A549 (cell line): ENCODE measurements at regions not wholly inside any gene's neighbourhood (a gene's known extent, or its start where the extent isn't known, plus 50 kb on each side); places are given as distances from the start of the nearest gene placed in this dataset.

Experiments used
- CTCF ChIP-seq: fragments of >200 bp; sonication (Bioruptor Twin); formaldehyde crosslinking; IDR thresholded peaks from 3 replicates; pipeline ENCODE4 v1.5.1; 2016
- KDM5A ChIP-seq: fragments of 200-600 bp; sonication (generic); IDR thresholded peaks from 2 replicates; pipeline ENCODE4 v1.6.1; 2016; ENCODE audit warnings: antibody characterized with exemption, mild to moderate bottlenecking
- MAZ ChIP-seq: fragments of 150-350 bp; IDR thresholded peaks from 2 replicates; pipeline ENCODE4 v1.6.1; 2014; ENCODE audit warnings: antibody characterized with exemption, low read depth, low read length, borderline replicate concordance
- PHF8 ChIP-seq: fragments of 200-600 bp; sonication (generic); IDR thresholded peaks from 2 replicates; pipeline ENCODE4 v1.6.1; 2016; ENCODE audit warnings: low read depth, mild to moderate bottlenecking, antibody characterized with exemption, moderate library complexity, borderline replicate concordance
- POLR2A ChIP-seq: IDR thresholded peaks from 2 replicates; pipeline ENCODE4 v1.6.1; 2012; ENCODE audit warnings: mild to moderate bottlenecking, low read length
- RAD21 ChIP-seq, 2 experiments: fragments of >200 bp in 1 of 2; sonication (Bioruptor Twin) in 1 of 2; formaldehyde crosslinking in 1 of 2; IDR thresholded peaks in 1 of 2; conservative IDR thresholded peaks in 1 of 2; 2 replicates in 1 of 2; 3 replicates in 1 of 2; pipeline ENCODE4 v1.6.1; 2012 to 2018; ENCODE audit warnings: inconsistent platforms in 1 of 2
- RFX5 ChIP-seq: fragments of 450-650 bp; IDR thresholded peaks from 2 replicates; pipeline ENCODE4 v1.7.1; 2014; ENCODE audit warnings: antibody characterized with exemption, mild to moderate bottlenecking, moderate library complexity
- TF ChIP-seq, protein P1 (sequence below): fragments of 450-650 bp; IDR thresholded peaks from 2 replicates; pipeline ENCODE4 v1.6.1; 2014; ENCODE audit warnings: antibody characterized with exemption

DNA sequence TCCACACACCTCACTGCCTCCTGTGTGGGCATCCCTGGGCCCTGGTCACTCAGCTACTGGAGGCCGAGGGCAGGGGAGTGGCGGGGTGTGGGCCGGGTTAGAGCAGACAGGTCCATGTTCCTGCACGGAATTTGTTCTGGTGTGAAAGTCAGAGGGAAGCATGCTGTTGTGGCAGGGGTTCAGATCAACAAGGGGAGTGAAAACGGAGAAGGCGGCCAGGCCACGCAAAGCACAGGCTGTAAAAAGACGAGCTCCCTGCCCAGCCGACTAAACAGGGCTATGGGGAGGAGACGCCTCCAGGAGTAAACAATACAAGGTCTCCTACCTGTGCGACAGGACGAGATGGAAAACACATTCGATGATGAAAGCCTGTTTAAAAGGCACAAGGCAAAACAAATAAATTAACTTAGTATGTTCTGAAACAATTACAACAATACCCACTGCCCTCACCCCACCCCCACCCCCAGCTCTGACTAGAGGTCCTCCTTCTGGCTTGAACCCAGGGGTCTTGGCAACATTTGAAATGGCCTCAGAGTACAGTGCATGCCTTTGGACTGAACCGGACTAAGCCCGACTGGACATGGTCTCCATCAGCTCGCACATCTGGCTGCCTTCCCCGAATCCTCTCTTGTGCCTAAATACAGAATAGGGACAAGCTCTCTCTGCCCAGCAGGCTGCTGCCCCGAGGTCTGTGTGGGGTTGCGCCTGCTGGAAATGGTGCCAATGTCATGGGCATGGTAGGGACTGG lies 274.9 kb upstream of the DIO3 start:
- no peak for TF ChIP-seq KDM5A
- no peak for TF ChIP-seq CTCF
- TF ChIP-seq, protein P1, sequence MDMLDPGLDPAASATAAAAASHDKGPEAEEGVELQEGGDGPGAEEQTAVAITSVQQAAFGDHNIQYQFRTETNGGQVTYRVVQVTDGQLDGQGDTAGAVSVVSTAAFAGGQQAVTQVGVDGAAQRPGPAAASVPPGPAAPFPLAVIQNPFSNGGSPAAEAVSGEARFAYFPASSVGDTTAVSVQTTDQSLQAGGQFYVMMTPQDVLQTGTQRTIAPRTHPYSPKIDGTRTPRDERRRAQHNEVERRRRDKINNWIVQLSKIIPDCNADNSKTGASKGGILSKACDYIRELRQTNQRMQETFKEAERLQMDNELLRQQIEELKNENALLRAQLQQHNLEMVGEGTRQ = no peak
- no peak for TF ChIP-seq RFX5
- TF ChIP-seq PHF8 = no peak
- TF ChIP-seq POLR2A = no peak
- TF ChIP-seq RAD21 (conservative IDR thresholded peaks at IDR 0.05 in 1 of 2, IDR thresholded peaks at IDR 0.05 in 1 of 2) = no peak
- TF ChIP-seq MAZ = no peak
